H1 (cell line): ENCODE measurements at regions not wholly inside any gene's neighbourhood (a gene's known extent, or its start where the extent isn't known, plus 50 kb on each side); places are given as distances from the start of the nearest gene placed in this dataset.

ENCODE experiments used
- FOSL1 ChIP-seq: IDR thresholded peaks from 2 replicates; pipeline ENCODE4 v1.6.1; 2011; ENCODE audit warnings: mild to moderate bottlenecking, low read depth, low read length, moderate library complexity; ENCODE audit not compliant: insufficient read depth
- POLR2A ChIP-seq, 2 experiments: IDR thresholded peaks; 1 replicate in 1 of 2; 2 replicates in 1 of 2; pipeline ENCODE4 v1.6.1; 2011; ENCODE audit warnings: low read depth in 2 of 2, low read length in 2 of 2, mild to moderate bottlenecking in 2 of 2; ENCODE audit errors: control extremely low read depth in 1 of 2

- TF ChIP-seq FOSL1 (no peak), POLR2A (IDR thresholded peaks at IDR 0.05; ENCODE audit: control extremely low read depth in 1 of 2, low read depth in 2 of 2, low read length in 2 of 2) (no peak)
Observed at GRCh38 chr14:104474495-104475213, 104.9 kb upstream of the C14orf180 start (continued).
